Stimulated activated CD4-positive, alpha-beta T cell treated with anti-CD3 and anti-CD28 coated beads, Interleukin-1b, Interleukin-23, amount 100 ng/mL, for 24 hours (primary cell): ENCODE measurements at regions not wholly inside any gene's neighbourhood (a gene's known extent, or its start where the extent isn't known, plus 50 kb on each side); places are given as distances from the start of the nearest gene placed in this dataset.
"Not testable (repeated sequence)": the region's sequence is repeated elsewhere in the genome, so short reads cannot be mapped to it uniquely, and the experiment has no call there.

Experiments
- DNase-seq, 4 experiments: peaks; one replicate each; pipeline ENCODE4 v3.0.0-alpha.2; 2020; ENCODE audit warnings: low read depth in 4 of 4, low spot score in 1 of 4

- DNase-seq: no peak
Observed at GRCh38 chr10:91080776-91081175, 139.7 kb upstream of the PCGF5 start.

- no peak for DNase-seq
Observed at GRCh38 chr10:91082447-91082846, 138.0 kb upstream of the PCGF5 start.

- DNase-seq: no peak
Observed at GRCh38 chr10:91088300-91089140, 131.9 kb upstream of the PCGF5 start.

- no peak for DNase-seq
Observed at GRCh38 chr10:91090761-91091529, 129.5 kb upstream of the PCGF5 start.

GRCh38 chr10:91091780-91092179 is 128.7 kb upstream of the PCGF5 start:
- no peak for DNase-seq

GRCh38 chr10:91096274-91096673 is 124.2 kb upstream of the PCGF5 start:
- no peak for DNase-seq

GRCh38 chr10:91097313-91097712 is 123.2 kb upstream of the PCGF5 start:
- no peak for DNase-seq

GRCh38 chr10:91098021-91098420 is 122.4 kb upstream of the PCGF5 start:
- DNase-seq: not testable (repeated sequence)

- no peak for DNase-seq
Observed at GRCh38 chr10:91103384-91104192, 116.9 kb upstream of the PCGF5 start.

- DNase-seq: no peak
Observed at GRCh38 chr10:91104193-91105041, 116.0 kb upstream of the PCGF5 start.

GRCh38 chr10:91105269-91105668 is 115.2 kb upstream of the PCGF5 start:
- DNase-seq: no peak

- DNase-seq: no peak
Observed at GRCh38 chr10:91108820-91109219, 111.6 kb upstream of the PCGF5 start.

- no peak for DNase-seq
Observed at GRCh38 chr10:91111060-91111459, 109.4 kb upstream of the PCGF5 start.

- no peak for DNase-seq
Observed at GRCh38 chr10:91115618-91116390, 104.7 kb upstream of the PCGF5 start.

GRCh38 chr10:91117505-91117904 is 103.0 kb upstream of the PCGF5 start:
- no peak for DNase-seq

- DNase-seq: no peak
Observed at GRCh38 chr10:91120348-91120747, 100.1 kb upstream of the PCGF5 start.

- DNase-seq: no peak
Observed at GRCh38 chr10:91123261-91123660, 97.2 kb upstream of the PCGF5 start.

- DNase-seq: no peak
Observed at GRCh38 chr10:91124016-91124415, 96.4 kb upstream of the PCGF5 start.

GRCh38 chr10:91126471-91126870 is 94.0 kb upstream of the PCGF5 start:
- no peak for DNase-seq
